ENCODE measurements at regions not wholly inside any gene's neighbourhood (a gene's known extent, or its start where the extent isn't known, plus 50 kb on each side); places are given as distances from the start of the nearest gene placed in this dataset.

DNA sequence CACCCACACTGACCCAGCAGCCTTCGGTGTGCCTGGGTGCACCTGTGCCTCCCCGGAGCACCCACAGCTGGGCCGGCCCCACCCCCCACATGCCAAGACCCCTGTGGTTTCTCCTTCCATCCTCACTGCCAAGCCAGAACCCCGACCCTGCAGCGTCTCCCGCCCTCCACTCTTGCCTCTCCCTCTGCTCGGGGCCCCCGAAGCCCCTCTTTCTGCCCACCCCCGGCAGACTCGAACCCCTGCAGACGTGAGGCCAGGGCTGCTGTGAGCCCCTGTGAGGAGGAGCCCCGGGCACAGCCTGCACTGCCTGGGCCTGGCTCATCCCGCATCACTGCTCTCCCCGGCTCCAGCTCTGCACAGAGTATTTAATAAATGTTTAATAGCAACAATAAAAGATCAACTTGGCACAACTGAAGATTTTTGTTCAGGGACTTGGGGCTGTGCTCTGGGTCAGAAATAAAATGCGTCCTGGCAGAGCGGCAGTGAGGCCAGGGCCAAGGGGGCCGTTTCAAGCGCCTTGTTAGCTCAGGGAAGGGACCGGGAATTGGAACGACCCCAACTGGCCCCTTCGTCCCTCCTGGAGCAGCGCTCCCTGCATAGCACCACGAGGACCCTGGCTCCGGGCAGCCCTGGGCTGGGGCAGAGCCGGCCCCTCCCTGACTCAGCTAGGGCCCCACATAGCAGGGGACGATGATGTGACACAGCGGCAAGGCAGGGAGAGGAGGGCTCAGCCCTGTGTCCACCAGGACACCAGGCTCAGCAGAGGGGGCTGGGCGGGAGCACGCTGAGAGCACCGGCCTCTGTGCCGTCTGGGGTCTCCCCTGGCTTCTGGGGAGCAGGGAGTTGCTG is 520.8 kb downstream of the BRD1 start:
- Histone ChIP-seq H3K4me3 (replicated peaks in 1 of 2; ENCODE audit: low read depth in 1 of 2, low read length in 2 of 2) (no peak overlapping the region), H3K9ac (ENCODE audit: low read length) (no peak overlapping the region), H3K27ac (ENCODE audit: low read depth, low read length) (no peak overlapping the region), H3K4me1 (ENCODE audit: control insufficient read depth in 1 of 2, insufficient read depth in 2 of 2, low read length in 2 of 2) (peaks cover 0 to 7% of the 10 kb centered on the region in 2 experiments; a peak in 1 of 4 replicates), H3K36me3 (ENCODE audit: control insufficient read depth in 1 of 2, insufficient read depth in 2 of 2, low read length in 2 of 2) (no peaks in the 10 kb centered on the region), H3K9me3 (ENCODE audit: control insufficient read depth in 1 of 2, insufficient read depth in 1 of 2, low read depth in 1 of 2, low read length in 2 of 2) (no peaks in the 10 kb centered on the region), H3K79me2 (ENCODE audit: insufficient read depth, low read length) (no peaks in the 10 kb centered on the region), H3K4me2 (ENCODE audit: low read length) (no peak overlapping the region), H3K9me2 (ENCODE audit: insufficient read depth) (no peaks in the 10 kb centered on the region), H3K27me3 (ENCODE audit: insufficient read depth, low read length) (peaks cover 31% of the 10 kb centered on the region), H4K20me1 (ENCODE audit: insufficient read depth) (no peaks in the 10 kb centered on the region), H2AFZ (ENCODE audit: low read depth, low read length, poor library complexity, severe bottlenecking) (no peak overlapping the region)
- CTCF ChIA-PET, result interaction anchor here (3.6 kb wide), 1 partner anchor 260 kb away, joined by 207 read pairs; no protein-coding TSS in a partner anchor
- POLR2A ChIA-PET, result no interaction called here
- BruUV-seq (replicated peaks), result no TSS peak
- RAD21 ChIA-PET (ENCODE audit: low non-redundant PET in 1 of 2, low total read pairs in 2 of 2, uncharacterized antibody in 2 of 2, unreplicated experiment in 2 of 2), result interaction anchor here in 1 of 2 experiments (1.2 kb wide), 1 partner anchor 260 kb away, joined by 4 read pairs; no protein-coding TSS in a partner anchor
- TF ChIP-seq SP1 (IDR thresholded peaks at IDR 0.05; ENCODE audit: low read depth), result no peak
- TF ChIP-seq SIN3A (IDR thresholded peaks at IDR 0.05; ENCODE audit: low read depth), result no peak
- no peak for TF ChIP-seq ZNF274 (IDR thresholded peaks at IDR 0.05; ENCODE audit: low read depth, low read length)
- TF ChIP-seq RAD21 (IDR thresholded peaks at IDR 0.05; ENCODE audit: low read depth), result no peak
- TF ChIP-seq CEBPB (IDR thresholded peaks at IDR 0.05; ENCODE audit: low read depth), result no peak
- TF ChIP-seq, protein P1, sequence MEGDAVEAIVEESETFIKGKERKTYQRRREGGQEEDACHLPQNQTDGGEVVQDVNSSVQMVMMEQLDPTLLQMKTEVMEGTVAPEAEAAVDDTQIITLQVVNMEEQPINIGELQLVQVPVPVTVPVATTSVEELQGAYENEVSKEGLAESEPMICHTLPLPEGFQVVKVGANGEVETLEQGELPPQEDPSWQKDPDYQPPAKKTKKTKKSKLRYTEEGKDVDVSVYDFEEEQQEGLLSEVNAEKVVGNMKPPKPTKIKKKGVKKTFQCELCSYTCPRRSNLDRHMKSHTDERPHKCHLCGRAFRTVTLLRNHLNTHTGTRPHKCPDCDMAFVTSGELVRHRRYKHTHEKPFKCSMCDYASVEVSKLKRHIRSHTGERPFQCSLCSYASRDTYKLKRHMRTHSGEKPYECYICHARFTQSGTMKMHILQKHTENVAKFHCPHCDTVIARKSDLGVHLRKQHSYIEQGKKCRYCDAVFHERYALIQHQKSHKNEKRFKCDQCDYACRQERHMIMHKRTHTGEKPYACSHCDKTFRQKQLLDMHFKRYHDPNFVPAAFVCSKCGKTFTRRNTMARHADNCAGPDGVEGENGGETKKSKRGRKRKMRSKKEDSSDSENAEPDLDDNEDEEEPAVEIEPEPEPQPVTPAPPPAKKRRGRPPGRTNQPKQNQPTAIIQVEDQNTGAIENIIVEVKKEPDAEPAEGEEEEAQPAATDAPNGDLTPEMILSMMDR (IDR thresholded peaks at IDR 0.05 in 2 of 3, conservative IDR thresholded peaks at IDR 0.05 in 1 of 3; ENCODE audit: borderline replicate concordance in 1 of 3, insufficient read depth in 1 of 3, low read depth in 2 of 3, low read length in 2 of 3), result no peak
- no peak for TF ChIP-seq EZH2phosphoT487 (IDR thresholded peaks at IDR 0.05; ENCODE audit: borderline replicate concordance)
- no peak for TF ChIP-seq SRF (IDR thresholded peaks at IDR 0.05; ENCODE audit: low read depth)
- no peak for TF ChIP-seq JUND (IDR thresholded peaks at IDR 0.05)
- no peak for TF ChIP-seq EZH2 (IDR thresholded peaks at IDR 0.05)
- no peak for DNase-seq (ENCODE audit: low read depth, low spot score)
- intact Hi-C loops (cut with micrococcal nuclease), result no loop called here
- no peak for ATAC-seq
